ENCODE measurements at regions not wholly inside any gene's neighbourhood (a gene's known extent, or its start where the extent isn't known, plus 50 kb on each side); places are given as distances from the start of the nearest gene placed in this dataset. TPM values are rescaled to one million over a fixed set of nuclear protein-coding genes. Genes with fewer than 3 reads are reported as not detected.
A peak's percentile ranks its signal among the peaks of the same experiment; 100 is the strongest.

GRCh38 chr1:168365719-168366479, 85.2 kb downstream of the TBX19 start:
- H3K9me3 ChIP-seq (ENCODE audit: low read length): no peaks in the 10 kb centered on the region
- no peak overlapping the region for H2AFZ ChIP-seq (ENCODE audit: low read length)
- no peaks in the 10 kb centered on the region for H3K27me3 ChIP-seq (ENCODE audit: low read length)
- H3K79me2 ChIP-seq (ENCODE audit: low read length): no peaks in the 10 kb centered on the region
- H3K4me1 ChIP-seq (ENCODE audit: low read length): no peaks in the 10 kb centered on the region
- H3K4me2 ChIP-seq (ENCODE audit: low read depth, low read length, poor library complexity, severe bottlenecking): no peak overlapping the region
- H3K27ac ChIP-seq (ENCODE audit: low read length): no peak overlapping the region
- H3K36me3 ChIP-seq (ENCODE audit: insufficient read depth, low read length): no peaks in the 10 kb centered on the region
- H4K20me1 ChIP-seq (ENCODE audit: insufficient read depth, low read depth, low read length): no peaks in the 10 kb centered on the region
- H3K4me3 ChIP-seq (ENCODE audit: low read length): no peak overlapping the region
- no peak overlapping the region for H3K9ac ChIP-seq (ENCODE audit: low read length)
- peak; percentile 59 for DNase-seq
- no peaks in the 10 kb centered on the region for H3K9me2 ChIP-seq (replicated peaks; ENCODE audit: insufficient read depth, low read length)

Small RNA genes lying in the stretch of these regions (small RNA-seq; reads per million reads assigned to genes)
- gene MIR557: not detected
